GM12892 (cell line): ENCODE measurements at regions not wholly inside any gene's neighbourhood (a gene's known extent, or its start where the extent isn't known, plus 50 kb on each side); places are given as distances from the start of the nearest gene placed in this dataset.

Experiments
- POLR2A ChIP-seq: IDR thresholded peaks from 2 replicates; pipeline ENCODE4 v1.6.1; 2011; ENCODE audit warnings: low read depth, low read length, control low read depth
- TAF1 ChIP-seq: IDR thresholded peaks from 2 replicates; pipeline ENCODE4 v1.6.1; 2011; ENCODE audit warnings: low read depth, mild to moderate bottlenecking, control low read depth, low read length, borderline replicate concordance

GRCh38 chr14:87566991-87567390 lies 426.0 kb downstream of the GALC start:
- TF ChIP-seq POLR2A (no peak), TAF1 (no peak)
